ENCODE measurements at regions not wholly inside any gene's neighbourhood (a gene's known extent, or its start where the extent isn't known, plus 50 kb on each side); places are given as distances from the start of the nearest gene placed in this dataset.

DNA sequence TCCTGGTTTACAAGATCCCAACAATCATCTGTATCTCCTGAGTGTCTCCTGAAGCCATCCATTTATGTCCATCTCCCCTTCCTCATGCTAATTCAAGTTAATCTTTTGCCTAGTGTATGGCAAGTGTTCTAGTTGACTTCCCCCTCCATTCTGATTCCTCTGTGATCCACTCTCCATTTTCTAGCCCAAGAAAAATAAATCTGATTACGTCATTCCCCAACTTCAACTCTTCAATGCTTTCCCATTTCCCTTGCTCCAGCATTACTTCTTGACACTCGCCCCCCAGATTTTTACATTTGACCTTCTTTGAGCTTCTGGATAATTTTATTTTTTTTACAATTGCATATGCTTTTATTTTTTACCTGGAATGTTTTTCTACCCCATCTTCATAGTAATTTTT lies 640.8 kb downstream of the TBC1D4 start:
- TF ChIP-seq CEBPB (IDR thresholded peaks at IDR 0.05) (no peak), EGR1 (IDR thresholded peaks at IDR 0.05) (no peak), CREB1 (IDR thresholded peaks at IDR 0.05; ENCODE audit: low read depth) (no peak)

GRCh38 chr13:74839656-74840055 lies 642.3 kb downstream of the TBC1D4 start:
- no peak for TF ChIP-seq ZBTB7A (IDR thresholded peaks at IDR 0.05; ENCODE audit: low read depth)
- no peak for TF ChIP-seq TCF12 (IDR thresholded peaks at IDR 0.05; ENCODE audit: low read depth)
- TF ChIP-seq, protein P1, sequence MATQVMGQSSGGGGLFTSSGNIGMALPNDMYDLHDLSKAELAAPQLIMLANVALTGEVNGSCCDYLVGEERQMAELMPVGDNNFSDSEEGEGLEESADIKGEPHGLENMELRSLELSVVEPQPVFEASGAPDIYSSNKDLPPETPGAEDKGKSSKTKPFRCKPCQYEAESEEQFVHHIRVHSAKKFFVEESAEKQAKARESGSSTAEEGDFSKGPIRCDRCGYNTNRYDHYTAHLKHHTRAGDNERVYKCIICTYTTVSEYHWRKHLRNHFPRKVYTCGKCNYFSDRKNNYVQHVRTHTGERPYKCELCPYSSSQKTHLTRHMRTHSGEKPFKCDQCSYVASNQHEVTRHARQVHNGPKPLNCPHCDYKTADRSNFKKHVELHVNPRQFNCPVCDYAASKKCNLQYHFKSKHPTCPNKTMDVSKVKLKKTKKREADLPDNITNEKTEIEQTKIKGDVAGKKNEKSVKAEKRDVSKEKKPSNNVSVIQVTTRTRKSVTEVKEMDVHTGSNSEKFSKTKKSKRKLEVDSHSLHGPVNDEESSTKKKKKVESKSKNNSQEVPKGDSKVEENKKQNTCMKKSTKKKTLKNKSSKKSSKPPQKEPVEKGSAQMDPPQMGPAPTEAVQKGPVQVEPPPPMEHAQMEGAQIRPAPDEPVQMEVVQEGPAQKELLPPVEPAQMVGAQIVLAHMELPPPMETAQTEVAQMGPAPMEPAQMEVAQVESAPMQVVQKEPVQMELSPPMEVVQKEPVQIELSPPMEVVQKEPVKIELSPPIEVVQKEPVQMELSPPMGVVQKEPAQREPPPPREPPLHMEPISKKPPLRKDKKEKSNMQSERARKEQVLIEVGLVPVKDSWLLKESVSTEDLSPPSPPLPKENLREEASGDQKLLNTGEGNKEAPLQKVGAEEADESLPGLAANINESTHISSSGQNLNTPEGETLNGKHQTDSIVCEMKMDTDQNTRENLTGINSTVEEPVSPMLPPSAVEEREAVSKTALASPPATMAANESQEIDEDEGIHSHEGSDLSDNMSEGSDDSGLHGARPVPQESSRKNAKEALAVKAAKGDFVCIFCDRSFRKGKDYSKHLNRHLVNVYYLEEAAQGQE (IDR thresholded peaks at IDR 0.05; ENCODE audit: low read depth) = no peak
- TF ChIP-seq TAF1 (IDR thresholded peaks at IDR 0.05; ENCODE audit: low read depth) = no peak
- TF ChIP-seq, protein P2, sequence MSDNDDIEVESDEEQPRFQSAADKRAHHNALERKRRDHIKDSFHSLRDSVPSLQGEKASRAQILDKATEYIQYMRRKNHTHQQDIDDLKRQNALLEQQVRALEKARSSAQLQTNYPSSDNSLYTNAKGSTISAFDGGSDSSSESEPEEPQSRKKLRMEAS (IDR thresholded peaks at IDR 0.05) = no peak
- TF ChIP-seq NFIC (IDR thresholded peaks at IDR 0.05) = no peak
- TF ChIP-seq USF1 (IDR thresholded peaks at IDR 0.05) = no peak
- TF ChIP-seq FOXM1 (IDR thresholded peaks at IDR 0.05; ENCODE audit: borderline replicate concordance, low read depth) = no peak
- no peak for TF ChIP-seq CEBPB (IDR thresholded peaks at IDR 0.05)
- no peak for TF ChIP-seq EP300 (IDR thresholded peaks at IDR 0.05; ENCODE audit: borderline replicate concordance)
- TF ChIP-seq YY1 (IDR thresholded peaks at IDR 0.05; ENCODE audit: low read depth) = no peak
- no peak for TF ChIP-seq TEAD4 (IDR thresholded peaks at IDR 0.05)
- no peak for TF ChIP-seq EGR1 (IDR thresholded peaks at IDR 0.05)
- no peak for TF ChIP-seq CREB1 (IDR thresholded peaks at IDR 0.05; ENCODE audit: low read depth)
- TF ChIP-seq RAD21 (IDR thresholded peaks at IDR 0.05; ENCODE audit: low read depth) = no peak

GRCh38 chr13:74838096-74838495 lies 643.9 kb downstream of the TBC1D4 start:
- TF ChIP-seq, protein P2 (IDR thresholded peaks at IDR 0.05) = no peak
- TF ChIP-seq FOXM1 (IDR thresholded peaks at IDR 0.05; ENCODE audit: borderline replicate concordance, low read depth) (no peak), TEAD4 (IDR thresholded peaks at IDR 0.05) (no peak), EGR1 (IDR thresholded peaks at IDR 0.05) (no peak), TCF12 (IDR thresholded peaks at IDR 0.05; ENCODE audit: low read depth) (no peak), ZBTB7A (IDR thresholded peaks at IDR 0.05; ENCODE audit: low read depth) (no peak)

DNA sequence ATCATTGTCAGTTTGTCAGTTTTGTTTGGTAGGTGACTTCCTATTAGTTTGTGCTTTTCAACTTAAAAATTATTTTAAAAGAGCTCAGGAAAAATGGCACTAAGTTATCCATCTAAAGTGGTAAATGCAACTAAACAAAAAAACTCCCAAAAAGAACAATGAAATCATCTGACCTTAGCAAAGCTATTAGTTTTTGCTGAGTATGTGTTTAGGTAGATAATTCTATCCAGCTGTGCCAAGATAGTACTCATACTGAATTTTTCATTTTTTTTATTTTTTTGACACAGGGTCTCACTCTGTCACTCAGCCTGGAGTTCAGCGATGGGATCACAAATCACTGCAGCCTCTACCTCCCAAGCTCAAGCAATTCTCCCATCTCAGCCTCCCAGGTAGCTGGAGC lies 645.3 kb downstream of the TBC1D4 start:
- TF ChIP-seq CEBPB (IDR thresholded peaks at IDR 0.05) = no peak
- TF ChIP-seq USF1 (IDR thresholded peaks at IDR 0.05) = no peak
- TF ChIP-seq TEAD4 (IDR thresholded peaks at IDR 0.05) = no peak
- TF ChIP-seq, protein P1 (IDR thresholded peaks at IDR 0.05; ENCODE audit: low read depth) = no peak
- no peak for TF ChIP-seq TCF12 (IDR thresholded peaks at IDR 0.05; ENCODE audit: low read depth)
- TF ChIP-seq, protein P2 (IDR thresholded peaks at IDR 0.05) = no peak
- no peak for TF ChIP-seq NFIC (IDR thresholded peaks at IDR 0.05)
- TF ChIP-seq RAD21 (IDR thresholded peaks at IDR 0.05; ENCODE audit: low read depth) = no peak
- no peak for TF ChIP-seq TAF1 (IDR thresholded peaks at IDR 0.05; ENCODE audit: low read depth)
- TF ChIP-seq ZBTB7A (IDR thresholded peaks at IDR 0.05; ENCODE audit: low read depth) = no peak
- TF ChIP-seq CREB1 (IDR thresholded peaks at IDR 0.05; ENCODE audit: low read depth) = no peak
- no peak for TF ChIP-seq EP300 (IDR thresholded peaks at IDR 0.05; ENCODE audit: borderline replicate concordance)
- no peak for TF ChIP-seq YY1 (IDR thresholded peaks at IDR 0.05; ENCODE audit: low read depth)
- no peak for TF ChIP-seq EGR1 (IDR thresholded peaks at IDR 0.05)

- no peak for TF ChIP-seq USF1 (IDR thresholded peaks at IDR 0.05)
- no peak for TF ChIP-seq TEAD4 (IDR thresholded peaks at IDR 0.05)
- no peak for TF ChIP-seq YY1 (IDR thresholded peaks at IDR 0.05; ENCODE audit: low read depth)
- no peak for TF ChIP-seq ZBTB7A (IDR thresholded peaks at IDR 0.05; ENCODE audit: low read depth)
- no peak for TF ChIP-seq EP300 (IDR thresholded peaks at IDR 0.05; ENCODE audit: borderline replicate concordance)
- TF ChIP-seq, protein P2 (IDR thresholded peaks at IDR 0.05) = no peak
- no peak for TF ChIP-seq TAF1 (IDR thresholded peaks at IDR 0.05; ENCODE audit: low read depth)
- no peak for TF ChIP-seq RAD21 (IDR thresholded peaks at IDR 0.05; ENCODE audit: low read depth)
- TF ChIP-seq CEBPB (IDR thresholded peaks at IDR 0.05) = no peak
- TF ChIP-seq, protein P1 (IDR thresholded peaks at IDR 0.05; ENCODE audit: low read depth) = no peak
- no peak for TF ChIP-seq FOXM1 (IDR thresholded peaks at IDR 0.05; ENCODE audit: borderline replicate concordance, low read depth)
- no peak for TF ChIP-seq TCF12 (IDR thresholded peaks at IDR 0.05; ENCODE audit: low read depth)
- no peak for TF ChIP-seq EGR1 (IDR thresholded peaks at IDR 0.05)
- no peak for TF ChIP-seq CREB1 (IDR thresholded peaks at IDR 0.05; ENCODE audit: low read depth)
- TF ChIP-seq NFIC (IDR thresholded peaks at IDR 0.05) = no peak
Measured at GRCh38 chr13:74835579-74835978, 646.4 kb downstream of the TBC1D4 start.

Data from Ishikawa (cell line).